Loucy (cell line): ENCODE measurements at regions not wholly inside any gene's neighbourhood (a gene's known extent, or its start where the extent isn't known, plus 50 kb on each side); places are given as distances from the start of the nearest gene placed in this dataset.

Experiments used
- CTCF ChIP-seq: fragments of 200-600 bp; sonication (generic); conservative IDR thresholded peaks from 2 replicates; pipeline ENCODE4 v1.5.1; 2014; ENCODE audit warnings: mild to moderate bottlenecking, antibody characterized with exemption, low read length
- EZH2phosphoT487 ChIP-seq: fragments of 200-600 bp; IDR thresholded peaks from 2 replicates; pipeline ENCODE4 v1.6.1; 2018; ENCODE audit warnings: antibody characterized with exemption, mild to moderate bottlenecking, moderate library complexity, borderline replicate concordance

GRCh38 chr16:86325360-86325759, 185.0 kb upstream of the FOXF1 start:
- no peak for TF ChIP-seq CTCF
- no peak for TF ChIP-seq EZH2phosphoT487
